Esophagus muscularis mucosa (tissue), 4 donors: ENCODE measurements at regions not wholly inside any gene's neighbourhood (a gene's known extent, or its start where the extent isn't known, plus 50 kb on each side); places are given as distances from the start of the nearest gene placed in this dataset.
A peak's percentile ranks its signal among the peaks of the same experiment; 100 is the strongest.

ENCODE experiments used
- DNase-seq: peaks from one replicate; pipeline ENCODE4 v3.0.0-alpha.2; 2017; ENCODE audit errors: extremely low spot score
- H3K27ac ChIP-seq, 4 donors: fragments of 200-600 bp; sonication (generic); replicated peaks in 1 of 4; 1 replicate in 3 of 4; 2 replicates in 1 of 4; pipeline ENCODE4 v1.5.1; 2016 to 2019; ENCODE audit warnings: mild to moderate bottlenecking in 1 of 4
- H3K27me3 ChIP-seq, 4 donors: fragments of 200-600 bp; sonication (generic); one replicate each; pipeline versions ENCODE4 v1.5.1 to v1.6.0; 2016 to 2019
- H3K36me3 ChIP-seq, 4 donors: fragments of 200-600 bp; sonication (generic); one replicate each; pipeline ENCODE4 v1.5.1; 2016 to 2019
- H3K4me1 ChIP-seq, 4 donors: fragments of 200-600 bp; sonication (generic); one replicate each; pipeline ENCODE4 v1.5.1; 2016 to 2019
- H3K4me3 ChIP-seq, 4 donors: fragments of 200-600 bp; sonication (generic); 1 replicate in 2 of 4; 2 replicates in 2 of 4; pipeline ENCODE4 v1.5.1; 2016 to 2019; ENCODE audit warnings: mild to moderate bottlenecking in 4 of 4, moderate library complexity in 1 of 4
- H3K9me3 ChIP-seq, 4 donors: fragments of 200-600 bp; sonication (generic); 1 replicate in 3 of 4; 2 replicates in 1 of 4; pipeline ENCODE4 v1.5.1; 2016 to 2019
- CTCF ChIP-seq, 3 experiments: fragments of 200-600 bp in 2 of 3; fragments of 450-650 bp in 1 of 3; sonication (generic) in 2 of 3; IDR thresholded peaks; one replicate each; pipeline ENCODE4 v1.5.1; 2017 to 2019; ENCODE audit warnings: antibody characterized with exemption in 3 of 3, mild to moderate bottlenecking in 2 of 3, moderate library complexity in 1 of 3
- EP300 ChIP-seq: sonication (generic); formaldehyde crosslinking; IDR thresholded peaks from one replicate; pipeline ENCODE4 v1.6.1; 2017; ENCODE audit warnings: antibody characterized with exemption
- POLR2A ChIP-seq: fragments of 450-650 bp; IDR thresholded peaks from one replicate; pipeline ENCODE4 v1.6.1; 2017; ENCODE audit warnings: antibody characterized with exemption, moderate library complexity, mild to moderate bottlenecking, low read depth
- POLR2AphosphoS5 ChIP-seq, 2 donors: sonication (generic); formaldehyde crosslinking; IDR thresholded peaks; one replicate each; pipeline ENCODE4 v1.6.1; 2017; ENCODE audit warnings: antibody characterized with exemption in 2 of 2
- WGBS: methylation state at CpG from one replicate; pipeline ENCODE4 v1.1.5; 2018; 5-methylcytosine and 5-hydroxymethylcytosine counted together
- intact Hi-C: fragments of 100-400 bp; cut with DNase I; formaldehyde crosslinking; loops from one replicate; pipeline ENCODE4 v1.15.1; 2023

GRCh38 chr2:64837116-64837731 is 152.0 kb upstream of the SLC1A4 start:
- H3K4me3 ChIP-seq = no peak overlapping the region
- H3K4me1 ChIP-seq = peaks cover 0 to 33% (median 21%) of the 10 kb centered on the region in 4 donors
- no peaks in the 10 kb centered on the region for H3K27me3 ChIP-seq
- no peak overlapping the region for H3K27ac ChIP-seq
- no peak for DNase-seq
- intact Hi-C loops = no loop called here
- WGBS = 69% methylated on average over 10 of the region's 10 CpGs
- no peaks in the 10 kb centered on the region for H3K36me3 ChIP-seq
- H3K9me3 ChIP-seq = no peaks in the 10 kb centered on the region
- TF ChIP-seq CTCF (IDR thresholded peaks at IDR 0.05) = no peak
- TF ChIP-seq EP300 = no peak

GRCh38 chr2:64837925-64838641 is 151.1 kb upstream of the SLC1A4 start:
- H3K27ac ChIP-seq = no peak overlapping the region
- no peaks in the 10 kb centered on the region for H3K36me3 ChIP-seq
- TF ChIP-seq CTCF (IDR thresholded peaks at IDR 0.05) (no peak), POLR2AphosphoS5 (IDR thresholded peaks at IDR 0.05) (no peak), EP300 (no peak), POLR2A (no peak)
- no peaks in the 10 kb centered on the region for H3K9me3 ChIP-seq
- no peak for DNase-seq
- intact Hi-C loops = no loop called here
- no peak overlapping the region for H3K4me3 ChIP-seq
- WGBS = 48% methylated on average over 8 of the region's 8 CpGs
- no peaks in the 10 kb centered on the region for H3K27me3 ChIP-seq
- H3K4me1 ChIP-seq = peaks cover 0 to 33% (median 21%) of the 10 kb centered on the region in 4 donors

GRCh38 chr2:64838817-64839216 is 150.4 kb upstream of the SLC1A4 start:
- no peak for DNase-seq
- Histone ChIP-seq H3K4me1 (peaks cover 0 to 33% (median 21%) of the 10 kb centered on the region in 4 donors), H3K27ac (no peak overlapping the region), H3K4me3 (no peak overlapping the region), H3K9me3 (no peaks in the 10 kb centered on the region), H3K36me3 (no peaks in the 10 kb centered on the region), H3K27me3 (no peaks in the 10 kb centered on the region)
- intact Hi-C loops = no loop called here
- 61% methylated on average over 5 of the region's 8 CpGs for WGBS
- TF ChIP-seq POLR2AphosphoS5 (IDR thresholded peaks at IDR 0.05) (no peak), POLR2A (no peak), EP300 (no peak), CTCF (IDR thresholded peaks at IDR 0.05) (no peak)

- H3K9me3 ChIP-seq = no peaks in the 10 kb centered on the region
- peaks cover 0 to 33% (median 21%) of the 10 kb centered on the region in 4 donors for H3K4me1 ChIP-seq
- intact Hi-C loops = no loop called here
- DNase-seq = no peak
- TF ChIP-seq POLR2A = no peak
- TF ChIP-seq EP300 = no peak
- TF ChIP-seq CTCF (IDR thresholded peaks at IDR 0.05) = no peak
- no peak for TF ChIP-seq POLR2AphosphoS5 (IDR thresholded peaks at IDR 0.05)
- WGBS = 61% methylated on average over 5 of the region's 6 CpGs
- H3K4me3 ChIP-seq = no peak overlapping the region
- H3K27ac ChIP-seq = peak overlapping the region in 3 of 4 donors; percentile 0 to 46 (median 2)
- no peaks in the 10 kb centered on the region for H3K36me3 ChIP-seq
- H3K27me3 ChIP-seq = no peaks in the 10 kb centered on the region
These were observed 149.4 kb upstream of the SLC1A4 start for GRCh38 chr2:64839844-64840243.
